RWPE2 (cell line): ENCODE measurements at regions not wholly inside any gene's neighbourhood (a gene's known extent, or its start where the extent isn't known, plus 50 kb on each side); places are given as distances from the start of the nearest gene placed in this dataset.
A peak's percentile ranks its signal among the peaks of the same experiment; 100 is the strongest.

Source experiments
- ATAC-seq: fragments of 200-7000 bp; cut with Tn5 transposase; 3 replicates; pipeline ENCODE4 v1.9.1; 2021; ENCODE audit warnings: low read depth
- DNase-seq: peaks from one replicate; pipeline ENCODE4 v3.0.0-alpha.2; 2020; ENCODE audit warnings: low spot score
- H3K27ac ChIP-seq: fragments of 450-650 bp; 2 replicates; pipeline ENCODE4 v1.5.1; 2017; ENCODE audit warnings: mild to moderate bottlenecking; ENCODE audit not compliant: poor library complexity, severe bottlenecking
- H3K27me3 ChIP-seq: fragments of 250-450 bp; sonication (Bioruptor Pico); 2 replicates; pipeline ENCODE4 v1.5.1; 2021; ENCODE audit warnings: mild to moderate bottlenecking, moderate library complexity; ENCODE audit not compliant: insufficient read depth, poor library complexity, severe bottlenecking
- H3K36me3 ChIP-seq: fragments of 250-450 bp; sonication (Bioruptor Pico); 2 replicates; pipeline ENCODE4 v1.5.1; 2020; ENCODE audit warnings: low read depth, mild to moderate bottlenecking, moderate library complexity
- H3K4me1 ChIP-seq: fragments of 250-450 bp; sonication (Bioruptor Pico); 2 replicates; pipeline ENCODE4 v1.5.1; 2021; ENCODE audit warnings: mild to moderate bottlenecking, moderate library complexity; ENCODE audit not compliant: insufficient read depth, poor library complexity, severe bottlenecking
- H3K4me3 ChIP-seq: fragments of 250-450 bp; sonication (Bioruptor Pico); 2 replicates; pipeline ENCODE4 v1.5.1; 2021; ENCODE audit warnings: mild to moderate bottlenecking, moderate library complexity; ENCODE audit not compliant: severe bottlenecking
- H3K9me3 ChIP-seq: fragments of 250-450 bp; sonication (Bioruptor Pico); 2 replicates; pipeline ENCODE4 v1.5.1; 2021; ENCODE audit warnings: mild to moderate bottlenecking, moderate library complexity; ENCODE audit not compliant: severe bottlenecking
- TF ChIP-seq, protein P1 (sequence below): fragments of 450-650 bp; IDR thresholded peaks from one replicate; pipeline ENCODE4 v1.5.1; 2017; ENCODE audit warnings: mild to moderate bottlenecking, moderate library complexity; ENCODE audit not compliant: poor library complexity, severe bottlenecking

- ATAC-seq: no peak
Observed at GRCh38 chr2:153222231-153223165, 256.1 kb downstream of the RPRM start.

DNA sequence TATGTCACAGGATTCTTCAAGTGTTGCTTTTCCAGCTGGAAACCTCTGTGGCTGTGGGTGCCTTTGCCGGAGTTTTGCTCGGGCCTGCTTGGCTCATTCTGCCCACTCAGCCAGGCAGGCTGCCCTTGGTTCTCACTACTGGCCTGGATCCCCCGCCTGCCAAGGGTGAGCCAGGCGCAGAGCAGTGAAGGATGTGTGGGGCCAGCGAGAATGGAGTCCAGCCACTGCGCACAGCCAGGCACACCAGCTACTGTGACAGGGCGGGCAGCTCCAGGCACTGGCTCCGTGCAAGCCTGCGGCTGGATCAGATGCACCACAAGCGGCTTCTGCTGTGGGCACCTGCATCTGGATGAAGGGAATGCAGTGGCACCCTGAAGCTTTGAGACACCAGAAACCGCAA is 257.1 kb downstream of the RPRM start:
- Histone ChIP-seq H3K4me3 (no peak overlapping the region), H3K36me3 (no peaks in the 10 kb centered on the region), H3K4me1 (no peaks in the 10 kb centered on the region), H3K27ac (no peak overlapping the region), H3K27me3 (no peaks in the 10 kb centered on the region), H3K9me3 (no peaks in the 10 kb centered on the region)
- TF ChIP-seq, protein P1, sequence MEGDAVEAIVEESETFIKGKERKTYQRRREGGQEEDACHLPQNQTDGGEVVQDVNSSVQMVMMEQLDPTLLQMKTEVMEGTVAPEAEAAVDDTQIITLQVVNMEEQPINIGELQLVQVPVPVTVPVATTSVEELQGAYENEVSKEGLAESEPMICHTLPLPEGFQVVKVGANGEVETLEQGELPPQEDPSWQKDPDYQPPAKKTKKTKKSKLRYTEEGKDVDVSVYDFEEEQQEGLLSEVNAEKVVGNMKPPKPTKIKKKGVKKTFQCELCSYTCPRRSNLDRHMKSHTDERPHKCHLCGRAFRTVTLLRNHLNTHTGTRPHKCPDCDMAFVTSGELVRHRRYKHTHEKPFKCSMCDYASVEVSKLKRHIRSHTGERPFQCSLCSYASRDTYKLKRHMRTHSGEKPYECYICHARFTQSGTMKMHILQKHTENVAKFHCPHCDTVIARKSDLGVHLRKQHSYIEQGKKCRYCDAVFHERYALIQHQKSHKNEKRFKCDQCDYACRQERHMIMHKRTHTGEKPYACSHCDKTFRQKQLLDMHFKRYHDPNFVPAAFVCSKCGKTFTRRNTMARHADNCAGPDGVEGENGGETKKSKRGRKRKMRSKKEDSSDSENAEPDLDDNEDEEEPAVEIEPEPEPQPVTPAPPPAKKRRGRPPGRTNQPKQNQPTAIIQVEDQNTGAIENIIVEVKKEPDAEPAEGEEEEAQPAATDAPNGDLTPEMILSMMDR: no peak
- DNase-seq: no peak
- ATAC-seq: no peak

More at GRCh38 chr2:153222231-153223165, 256.1 kb downstream of the RPRM start:
- DNase-seq: peak; percentile 35
- Histone ChIP-seq H3K27me3 (no peaks in the 10 kb centered on the region), H3K36me3 (no peaks in the 10 kb centered on the region), H3K9me3 (no peaks in the 10 kb centered on the region), H3K27ac (no peak overlapping the region), H3K4me3 (no peak overlapping the region), H3K4me1 (no peaks in the 10 kb centered on the region)
- TF ChIP-seq, protein P1: no peak

- TF ChIP-seq, protein P1: no peak
- ATAC-seq (no peak), DNase-seq (no peak)
- H3K4me1 ChIP-seq: no peaks in the 10 kb centered on the region
- H3K27me3 ChIP-seq: no peaks in the 10 kb centered on the region
- H3K9me3 ChIP-seq: no peaks in the 10 kb centered on the region
- H3K36me3 ChIP-seq: no peaks in the 10 kb centered on the region
- H3K4me3 ChIP-seq: no peak overlapping the region
- no peak overlapping the region for H3K27ac ChIP-seq
Observed at GRCh38 chr2:153221087-153221486, 257.5 kb downstream of the RPRM start.

- TF ChIP-seq, protein P1: no peak
- Histone ChIP-seq H3K27me3 (no peaks in the 10 kb centered on the region), H3K36me3 (no peaks in the 10 kb centered on the region), H3K27ac (no peak overlapping the region), H3K9me3 (no peaks in the 10 kb centered on the region), H3K4me3 (no peak overlapping the region), H3K4me1 (no peaks in the 10 kb centered on the region)
- DNase-seq: no peak
- no peak for ATAC-seq
Observed at GRCh38 chr2:153218851-153219250, 259.7 kb downstream of the RPRM start.

DNA sequence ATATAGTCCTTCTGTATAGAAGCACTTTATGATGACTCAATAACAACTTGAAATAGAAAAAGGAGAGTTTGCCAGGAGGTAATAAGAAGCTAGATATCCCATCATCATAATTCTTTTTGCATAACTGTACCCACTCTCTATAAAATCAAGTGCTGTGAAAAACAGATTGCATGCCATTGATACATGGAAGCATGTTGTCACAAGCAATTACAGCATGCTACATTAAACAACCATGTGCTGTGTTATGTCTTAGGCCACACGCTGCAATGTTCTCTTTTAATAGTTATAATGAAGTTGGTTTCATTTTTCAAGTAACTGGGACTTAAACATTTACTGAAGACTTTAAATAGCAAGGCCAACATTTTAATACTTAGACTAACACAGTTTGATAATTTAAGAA is 264.2 kb downstream of the RPRM start:
- no peak for DNase-seq
- Histone ChIP-seq H3K27ac (no peak overlapping the region), H3K4me3 (no peak overlapping the region), H3K27me3 (no peaks in the 10 kb centered on the region), H3K36me3 (no peaks in the 10 kb centered on the region), H3K9me3 (no peaks in the 10 kb centered on the region), H3K4me1 (no peaks in the 10 kb centered on the region)
- ATAC-seq: no peak
- TF ChIP-seq, protein P1: no peak
